BJ (cell line): ENCODE measurements at regions not wholly inside any gene's neighbourhood (a gene's known extent, or its start where the extent isn't known, plus 50 kb on each side); places are given as distances from the start of the nearest gene placed in this dataset.

Experiments
- CTCF ChIA-PET: fragments of 350-600 bp; formaldehyde crosslinking; extraction: SDS; loops from one replicate; lab custom pipeline; 2021; ENCODE audit warnings: antibody characterized with exemption, inconsistent platforms; lab: Yijun Ruan, JAX
- POLR2A ChIA-PET: fragments of 300-600 bp; sonication (Branson Sonifier 250); formaldehyde crosslinking; extraction: SDS; loops from one replicate; lab custom pipeline; 2021; ENCODE audit warnings: antibody characterized with exemption; lab: Charles Lee
- DNase-seq: peaks from one replicate; pipeline ENCODE4 v3.0.0-alpha.2; 2011; ENCODE audit warnings: low read depth
- H3K27me3 ChIP-seq: 2 replicates; pipeline ENCODE4 v1.6.0; 2011; ENCODE audit warnings: low read length; ENCODE audit not compliant: control insufficient read depth, insufficient read depth
- H3K36me3 ChIP-seq: 2 replicates; pipeline ENCODE4 v1.5.1; 2011; ENCODE audit warnings: low read length; ENCODE audit not compliant: control insufficient read depth, insufficient read depth
- H3K4me3 ChIP-seq: 2 replicates; pipeline ENCODE4 v1.5.1; 2011; ENCODE audit warnings: low read depth, mild to moderate bottlenecking, control low read depth, low read length
- TF ChIP-seq, protein P1 (sequence below): IDR thresholded peaks from 2 replicates; pipeline ENCODE4 v1.5.1; 2011; ENCODE audit warnings: low read depth, mild to moderate bottlenecking, control low read depth, inconsistent platforms, low read length, moderate library complexity; ENCODE audit not compliant: insufficient read depth

DNA sequence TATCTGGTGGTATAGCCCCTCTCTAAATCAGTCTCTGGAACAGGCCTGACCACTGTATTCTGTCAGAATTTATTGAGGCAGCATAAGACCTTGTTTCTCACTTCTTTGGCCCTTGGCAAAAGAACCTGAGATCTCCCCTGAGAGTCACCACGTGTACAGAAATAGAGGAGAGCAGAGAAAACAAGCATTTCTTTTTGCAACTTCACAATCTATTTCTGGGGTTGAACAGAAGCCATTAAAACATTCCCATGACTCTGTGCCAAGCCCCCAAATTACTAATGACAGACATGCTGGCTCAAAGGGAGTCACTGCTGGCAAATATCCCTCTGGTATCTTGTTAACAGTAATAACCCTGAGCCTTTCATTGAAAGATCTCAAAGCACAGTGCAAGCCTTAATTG, 395.3 kb downstream of the MAFB start:
- ChIA-PET CTCF (no interaction called here), POLR2A (no interaction called here)
- TF ChIP-seq, protein P1, sequence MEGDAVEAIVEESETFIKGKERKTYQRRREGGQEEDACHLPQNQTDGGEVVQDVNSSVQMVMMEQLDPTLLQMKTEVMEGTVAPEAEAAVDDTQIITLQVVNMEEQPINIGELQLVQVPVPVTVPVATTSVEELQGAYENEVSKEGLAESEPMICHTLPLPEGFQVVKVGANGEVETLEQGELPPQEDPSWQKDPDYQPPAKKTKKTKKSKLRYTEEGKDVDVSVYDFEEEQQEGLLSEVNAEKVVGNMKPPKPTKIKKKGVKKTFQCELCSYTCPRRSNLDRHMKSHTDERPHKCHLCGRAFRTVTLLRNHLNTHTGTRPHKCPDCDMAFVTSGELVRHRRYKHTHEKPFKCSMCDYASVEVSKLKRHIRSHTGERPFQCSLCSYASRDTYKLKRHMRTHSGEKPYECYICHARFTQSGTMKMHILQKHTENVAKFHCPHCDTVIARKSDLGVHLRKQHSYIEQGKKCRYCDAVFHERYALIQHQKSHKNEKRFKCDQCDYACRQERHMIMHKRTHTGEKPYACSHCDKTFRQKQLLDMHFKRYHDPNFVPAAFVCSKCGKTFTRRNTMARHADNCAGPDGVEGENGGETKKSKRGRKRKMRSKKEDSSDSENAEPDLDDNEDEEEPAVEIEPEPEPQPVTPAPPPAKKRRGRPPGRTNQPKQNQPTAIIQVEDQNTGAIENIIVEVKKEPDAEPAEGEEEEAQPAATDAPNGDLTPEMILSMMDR = no peak
- Histone ChIP-seq H3K36me3 (no peaks in the 10 kb centered on the region), H3K4me3 (no peak overlapping the region), H3K27me3 (no peaks in the 10 kb centered on the region)
- no peak for DNase-seq

DNA sequence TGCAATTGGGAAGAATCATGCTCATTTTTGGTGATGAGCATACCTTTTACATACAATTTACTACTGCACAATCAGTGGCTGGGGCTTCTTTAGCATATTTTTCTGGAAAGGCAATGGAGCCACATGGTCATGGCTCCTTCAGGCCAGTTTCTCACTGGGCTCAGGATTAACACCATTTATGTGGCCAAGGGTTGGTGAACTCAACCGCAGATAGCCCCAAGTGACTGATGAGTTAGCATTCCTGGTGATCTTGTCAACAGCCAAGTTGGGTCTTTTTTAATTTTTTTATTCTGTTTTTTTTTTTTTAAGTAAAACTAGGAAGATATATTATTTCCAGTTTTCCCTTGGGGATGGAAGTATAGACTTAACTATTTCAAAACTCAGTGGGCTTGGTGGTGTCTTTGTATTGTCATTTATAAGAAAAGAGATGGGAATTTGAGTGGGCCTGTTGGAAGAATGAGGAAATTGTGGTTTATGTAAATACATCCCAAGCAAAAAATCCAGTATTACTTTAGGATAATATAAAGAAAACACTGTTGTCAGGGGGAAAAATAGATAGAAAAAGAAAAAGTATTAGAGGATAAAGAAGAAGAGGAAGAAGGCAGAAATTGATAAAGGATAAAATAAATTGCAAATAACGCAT, 397.4 kb downstream of the MAFB start:
- no peak for DNase-seq
- TF ChIP-seq, protein P1 = no peak
- ChIA-PET CTCF (no interaction called here), POLR2A (no interaction called here)
- no peaks in the 10 kb centered on the region for H3K27me3 ChIP-seq
- H3K4me3 ChIP-seq = no peak overlapping the region
- no peaks in the 10 kb centered on the region for H3K36me3 ChIP-seq

DNA sequence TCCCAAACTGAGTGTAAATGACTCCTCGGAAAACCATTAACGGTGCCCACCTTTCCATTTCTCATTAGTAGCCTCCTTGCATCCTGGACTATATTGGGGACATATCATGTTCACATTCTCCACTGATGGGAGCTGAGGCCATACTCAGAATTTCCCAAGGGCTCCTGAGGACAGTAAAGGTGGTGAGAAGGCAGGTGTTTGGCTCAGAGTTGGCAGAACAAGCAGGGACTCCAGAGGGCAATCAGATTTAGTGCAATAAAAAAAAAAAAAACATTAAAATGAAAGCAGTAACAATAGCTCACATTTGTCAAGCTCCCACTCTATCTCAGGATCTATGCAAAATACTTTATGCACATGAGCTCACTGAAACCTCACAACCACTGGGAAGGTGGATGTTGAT, 401.4 kb downstream of the MAFB start:
- CTCF ChIA-PET = interaction anchor here (1.2 kb wide), 1 partner anchor 20 kb away, joined by 4 read pairs; no protein-coding TSS in a partner anchor

DNA sequence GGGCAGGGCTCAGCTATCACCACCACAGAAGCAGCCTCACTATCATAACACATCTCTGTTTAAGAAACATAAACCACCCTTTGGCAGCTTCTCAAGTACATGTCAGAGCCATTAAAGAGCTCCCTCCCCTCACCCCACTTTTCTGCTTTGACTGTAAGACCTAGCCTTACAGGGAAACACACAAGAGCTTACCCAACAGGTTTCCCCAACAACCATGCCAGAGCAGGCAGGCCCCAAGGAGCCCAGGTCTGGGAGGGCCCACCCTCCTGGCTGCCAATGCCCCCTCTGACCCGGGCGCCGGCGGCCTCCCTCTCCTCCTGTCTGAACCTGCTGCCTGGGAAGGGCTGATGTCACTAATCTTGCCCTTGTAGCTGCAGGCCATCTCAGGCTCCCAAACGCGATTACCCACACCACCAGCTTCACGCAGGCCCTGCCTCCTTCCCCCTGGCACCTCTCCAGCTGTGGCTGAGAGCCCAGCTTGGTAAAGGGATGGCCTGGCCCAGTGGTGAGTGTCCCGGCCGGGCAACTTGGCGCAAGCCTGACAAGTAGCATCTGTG, 402.0 kb downstream of the MAFB start:
- CTCF ChIA-PET = interaction anchor here (1.2 kb wide), 1 partner anchor 19 kb away, joined by 4 read pairs; no protein-coding TSS in a partner anchor

More for the DNA sequence above, 401.4 kb downstream of the MAFB start:
- POLR2A ChIA-PET = no interaction called here
- Histone ChIP-seq H3K4me3 (no peak overlapping the region), H3K27me3 (no peaks in the 10 kb centered on the region), H3K36me3 (no peaks in the 10 kb centered on the region)
- TF ChIP-seq, protein P1 = no peak
- no peak for DNase-seq

DNA sequence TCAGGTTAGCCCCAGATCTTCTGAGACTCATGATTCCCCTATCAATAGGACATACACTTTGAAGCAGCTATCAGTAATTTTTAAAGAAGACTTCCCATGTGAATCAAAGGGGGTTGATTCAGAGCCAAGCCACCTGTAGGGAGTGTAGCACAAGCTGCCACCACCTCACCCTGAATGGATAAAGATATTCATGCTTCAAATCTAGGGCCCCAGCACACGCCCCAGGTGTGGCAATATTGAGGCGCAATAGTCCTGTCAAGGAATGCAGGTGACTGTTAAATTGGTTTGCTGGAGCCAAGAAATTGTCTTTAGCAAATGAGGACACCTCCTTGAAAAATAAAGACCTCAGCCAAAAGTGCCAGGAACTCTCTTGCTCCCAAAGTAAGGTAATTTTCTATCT, 404.4 kb downstream of the MAFB start:
- H3K4me3 ChIP-seq = no peak overlapping the region
- TF ChIP-seq, protein P1 = no peak
- CTCF ChIA-PET = no interaction called here
- no peak for DNase-seq
- POLR2A ChIA-PET = no interaction called here
- H3K36me3 ChIP-seq = no peaks in the 10 kb centered on the region
- H3K27me3 ChIP-seq = no peaks in the 10 kb centered on the region

More for the DNA sequence above, 402.0 kb downstream of the MAFB start:
- DNase-seq = no peak
- H3K4me3 ChIP-seq = no peak overlapping the region
- POLR2A ChIA-PET = no interaction called here
- TF ChIP-seq, protein P1 = no peak
- no peaks in the 10 kb centered on the region for H3K27me3 ChIP-seq
- H3K36me3 ChIP-seq = no peaks in the 10 kb centered on the region
